Subcutaneous abdominal adipose tissue (tissue), 5 donors: ENCODE measurements at regions not wholly inside any gene's neighbourhood (a gene's known extent, or its start where the extent isn't known, plus 50 kb on each side); places are given as distances from the start of the nearest gene placed in this dataset.

Experiments
- H3K27ac ChIP-seq: one replicate; pipeline ENCODE4 v1.7.0; 2013; ENCODE audit warnings: low read depth, mild to moderate bottlenecking, inconsistent platforms, low read length, moderate library complexity
- H3K27me3 ChIP-seq, 5 donors: one replicate each; pipeline ENCODE4 v1.7.0; 2013; ENCODE audit warnings: low read length in 5 of 5, inconsistent platforms in 1 of 5; ENCODE audit not compliant: control insufficient read depth in 5 of 5, insufficient read depth in 4 of 5
- H3K36me3 ChIP-seq, 5 donors: one replicate each; pipeline ENCODE4 v1.7.0; 2013; ENCODE audit warnings: low read length in 5 of 5; ENCODE audit not compliant: control insufficient read depth in 5 of 5, insufficient read depth in 5 of 5
- H3K4me1 ChIP-seq, 5 donors: one replicate each; pipeline ENCODE4 v1.7.0; 2013; ENCODE audit warnings: low read length in 5 of 5, mild to moderate bottlenecking in 3 of 5, moderate library complexity in 1 of 5; ENCODE audit not compliant: control insufficient read depth in 5 of 5, insufficient read depth in 5 of 5
- H3K4me3 ChIP-seq, 5 donors: one replicate each; pipeline ENCODE4 v1.7.0; 2013; ENCODE audit warnings: low read length in 5 of 5, low read depth in 1 of 5
- H3K9ac ChIP-seq, 5 donors: one replicate each; pipeline ENCODE4 v1.7.0; 2013; ENCODE audit warnings: low read length in 5 of 5, mild to moderate bottlenecking in 4 of 5, moderate library complexity in 3 of 5
- H3K9me3 ChIP-seq, 5 donors: one replicate each; pipeline ENCODE4 v1.7.0; 2013; ENCODE audit warnings: low read length in 5 of 5; ENCODE audit not compliant: control insufficient read depth in 5 of 5
- donor health status: healthy.
- donor health status: healthy.
- donor health status: healthy.
- donor health status: healthy.
- donor health status: healthy.

- H3K27ac ChIP-seq: no peak overlapping the region
- no peak overlapping the region for H3K9ac ChIP-seq
- no peaks in the 10 kb centered on the region for H3K9me3 ChIP-seq
- H3K27me3 ChIP-seq: no peaks in the 10 kb centered on the region
- no peaks in the 10 kb centered on the region for H3K36me3 ChIP-seq
- H3K4me1 ChIP-seq: peaks cover 0 to 9% (median 0%) of the 10 kb centered on the region in 5 donors
- no peak overlapping the region for H3K4me3 ChIP-seq
Measured at GRCh38 chr11:104663190-104664140, 234.8 kb downstream of the CASP12 start.

- H3K27me3 ChIP-seq: no peaks in the 10 kb centered on the region
- no peaks in the 10 kb centered on the region for H3K36me3 ChIP-seq
- no peaks in the 10 kb centered on the region for H3K9me3 ChIP-seq
- H3K9ac ChIP-seq: no peak overlapping the region
- H3K27ac ChIP-seq: no peak overlapping the region
- no peak overlapping the region for H3K4me3 ChIP-seq
- peaks cover 0 to 9% (median 0%) of the 10 kb centered on the region in 5 donors for H3K4me1 ChIP-seq
Measured at GRCh38 chr11:104661901-104662300, 236.4 kb downstream of the CASP12 start.

GRCh38 chr11:104661471-104661870 lies 236.8 kb downstream of the CASP12 start:
- Histone ChIP-seq H3K27ac (no peak overlapping the region), H3K4me1 (peaks cover 0 to 9% (median 0%) of the 10 kb centered on the region in 5 donors), H3K9me3 (no peaks in the 10 kb centered on the region), H3K36me3 (no peaks in the 10 kb centered on the region), H3K27me3 (no peaks in the 10 kb centered on the region), H3K9ac (no peak overlapping the region), H3K4me3 (no peak overlapping the region)

GRCh38 chr11:104658177-104658576 lies 240.1 kb downstream of the CASP12 start:
- Histone ChIP-seq H3K4me3 (no peak overlapping the region), H3K9me3 (no peaks in the 10 kb centered on the region), H3K27ac (no peak overlapping the region), H3K4me1 (peaks cover 0 to 6% (median 0%) of the 10 kb centered on the region in 5 donors), H3K27me3 (no peaks in the 10 kb centered on the region), H3K9ac (no peak overlapping the region), H3K36me3 (no peaks in the 10 kb centered on the region)

- H3K4me1 ChIP-seq: peaks cover 0 to 7% (median 0%) of the 10 kb centered on the region in 5 donors
- no peaks in the 10 kb centered on the region for H3K27me3 ChIP-seq
- no peak overlapping the region for H3K27ac ChIP-seq
- H3K9me3 ChIP-seq: no peaks in the 10 kb centered on the region
- H3K9ac ChIP-seq: no peak overlapping the region
- no peak overlapping the region for H3K4me3 ChIP-seq
- no peaks in the 10 kb centered on the region for H3K36me3 ChIP-seq
Measured at GRCh38 chr11:104657083-104657482, 241.2 kb downstream of the CASP12 start.

- H3K9me3 ChIP-seq: no peaks in the 10 kb centered on the region
- no peak overlapping the region for H3K4me3 ChIP-seq
- H3K27ac ChIP-seq: no peak overlapping the region
- no peaks in the 10 kb centered on the region for H3K36me3 ChIP-seq
- no peak overlapping the region for H3K9ac ChIP-seq
- no peaks in the 10 kb centered on the region for H3K27me3 ChIP-seq
- H3K4me1 ChIP-seq: peaks cover 0 to 7% (median 0%) of the 10 kb centered on the region in 5 donors
Measured at GRCh38 chr11:104655066-104655465, 243.2 kb downstream of the CASP12 start.

GRCh38 chr11:104654181-104654813 lies 244.0 kb downstream of the CASP12 start:
- no peak overlapping the region for H3K9ac ChIP-seq
- peaks cover 0 to 7% (median 0%) of the 10 kb centered on the region in 5 donors for H3K4me1 ChIP-seq
- no peak overlapping the region for H3K4me3 ChIP-seq
- no peaks in the 10 kb centered on the region for H3K36me3 ChIP-seq
- no peak overlapping the region for H3K27ac ChIP-seq
- no peaks in the 10 kb centered on the region for H3K9me3 ChIP-seq
- H3K27me3 ChIP-seq: no peaks in the 10 kb centered on the region

GRCh38 chr11:104653407-104653806 lies 244.9 kb downstream of the CASP12 start:
- no peak overlapping the region for H3K27ac ChIP-seq
- peaks cover 0 to 7% (median 0%) of the 10 kb centered on the region in 5 donors for H3K4me1 ChIP-seq
- no peaks in the 10 kb centered on the region for H3K9me3 ChIP-seq
- no peaks in the 10 kb centered on the region for H3K27me3 ChIP-seq
- peak overlapping the region in 3 of 5 donors; percentile 9 to 51 (median 16) for H3K4me3 ChIP-seq
- H3K9ac ChIP-seq: no peak overlapping the region
- H3K36me3 ChIP-seq: no peaks in the 10 kb centered on the region

GRCh38 chr11:104652996-104653395 lies 245.3 kb downstream of the CASP12 start:
- Histone ChIP-seq H3K27ac (no peak overlapping the region), H3K27me3 (no peaks in the 10 kb centered on the region), H3K9me3 (no peaks in the 10 kb centered on the region), H3K4me1 (peaks cover 0 to 7% (median 0%) of the 10 kb centered on the region in 5 donors), H3K9ac (no peak overlapping the region), H3K36me3 (no peaks in the 10 kb centered on the region), H3K4me3 (peak overlapping the region in 3 of 5 donors; percentile 9 to 51 (median 16))

GRCh38 chr11:104650234-104650633 lies 248.0 kb downstream of the CASP12 start:
- no peaks in the 10 kb centered on the region for H3K27me3 ChIP-seq

More at GRCh38 chr11:104650234-104650633, 248.0 kb downstream of the CASP12 start:
- no peak overlapping the region for H3K4me3 ChIP-seq
- no peaks in the 10 kb centered on the region for H3K9me3 ChIP-seq
- no peak overlapping the region for H3K27ac ChIP-seq
- no peaks in the 10 kb centered on the region for H3K36me3 ChIP-seq
- H3K9ac ChIP-seq: no peak overlapping the region
- peaks cover 0 to 7% (median 0%) of the 10 kb centered on the region in 5 donors for H3K4me1 ChIP-seq
